Right forelimb (tissue), 1 donor: ENCODE measurements at regions not wholly inside any gene's neighbourhood (a gene's known extent, or its start where the extent isn't known, plus 50 kb on each side); places are given as distances from the start of the nearest gene placed in this dataset.
"Not testable (repeated sequence)": the region's sequence is repeated elsewhere in the genome, so short reads cannot be mapped to it uniquely, and the experiment has no call there.

ENCODE experiments used
- DNase-seq: peaks from one replicate; pipeline ENCODE4 v3.0.0-alpha.2; 2018

- DNase-seq, result no peak
These were observed 161.2 kb downstream of the TTC8 start for GRCh38 chr14:88985654-88986053.

- no peak for DNase-seq
These were observed 161.8 kb downstream of the TTC8 start for GRCh38 chr14:88986146-88986841.

GRCh38 chr14:88986908-88987307, 162.5 kb downstream of the TTC8 start:
- not testable (repeated sequence) for DNase-seq

GRCh38 chr14:88987516-88987915, 163.1 kb downstream of the TTC8 start:
- no peak for DNase-seq

- DNase-seq, result no peak
These were observed 165.5 kb downstream of the TTC8 start for GRCh38 chr14:88989911-88990310.

GRCh38 chr14:88990856-88991255, 166.4 kb downstream of the TTC8 start:
- DNase-seq, result no peak

GRCh38 chr14:88992011-88992410, 167.6 kb downstream of the TTC8 start:
- DNase-seq, result no peak

- DNase-seq, result no peak
These were observed 169.5 kb downstream of the TTC8 start for GRCh38 chr14:88993946-88994345.

GRCh38 chr14:88995437-88996198, 171.2 kb downstream of the TTC8 start:
- no peak for DNase-seq

- no peak for DNase-seq
These were observed 173.6 kb downstream of the TTC8 start for GRCh38 chr14:88998027-88998426.

GRCh38 chr14:88999137-88999536, 174.7 kb downstream of the TTC8 start:
- no peak for DNase-seq

- no peak for DNase-seq
These were observed 175.8 kb downstream of the TTC8 start for GRCh38 chr14:89000007-89000942.

GRCh38 chr14:89004166-89004565, 179.7 kb downstream of the TTC8 start:
- DNase-seq, result no peak

- DNase-seq, result no peak
These were observed 183.5 kb downstream of the TTC8 start for GRCh38 chr14:89007906-89008305.

- DNase-seq, result no peak
These were observed 187.2 kb downstream of the TTC8 start for GRCh38 chr14:89011355-89012281.

GRCh38 chr14:89012282-89013097, 188.0 kb downstream of the TTC8 start:
- no peak for DNase-seq

GRCh38 chr14:89013098-89013504, 188.7 kb downstream of the TTC8 start:
- DNase-seq, result no peak

GRCh38 chr14:89013698-89014568, 189.5 kb downstream of the TTC8 start:
- no peak for DNase-seq

GRCh38 chr14:89014569-89014850, 190.1 kb downstream of the TTC8 start:
- DNase-seq, result no peak

- DNase-seq, result no peak
These were observed 190.6 kb downstream of the TTC8 start for GRCh38 chr14:89015016-89015415.
